Body of pancreas (tissue), 4 donors: ENCODE measurements at regions not wholly inside any gene's neighbourhood (a gene's known extent, or its start where the extent isn't known, plus 50 kb on each side); places are given as distances from the start of the nearest gene placed in this dataset.

Experiments used
- POLR2A ChIP-seq, 3 donors: fragments of 450-650 bp; IDR thresholded peaks; one replicate each; pipeline ENCODE4 v1.6.1; 2016; ENCODE audit warnings: antibody characterized with exemption in 3 of 3, mild to moderate bottlenecking in 2 of 3
- TF ChIP-seq, protein P1 (sequence below), 7 experiments: fragments of 450-650 bp in 4 of 7; fragments of 200-600 bp in 3 of 7; sonication (generic) in 3 of 7; IDR thresholded peaks; one replicate each; pipeline ENCODE4 v1.5.1; 2016 to 2019; ENCODE audit warnings: antibody characterized with exemption in 7 of 7

DNA sequence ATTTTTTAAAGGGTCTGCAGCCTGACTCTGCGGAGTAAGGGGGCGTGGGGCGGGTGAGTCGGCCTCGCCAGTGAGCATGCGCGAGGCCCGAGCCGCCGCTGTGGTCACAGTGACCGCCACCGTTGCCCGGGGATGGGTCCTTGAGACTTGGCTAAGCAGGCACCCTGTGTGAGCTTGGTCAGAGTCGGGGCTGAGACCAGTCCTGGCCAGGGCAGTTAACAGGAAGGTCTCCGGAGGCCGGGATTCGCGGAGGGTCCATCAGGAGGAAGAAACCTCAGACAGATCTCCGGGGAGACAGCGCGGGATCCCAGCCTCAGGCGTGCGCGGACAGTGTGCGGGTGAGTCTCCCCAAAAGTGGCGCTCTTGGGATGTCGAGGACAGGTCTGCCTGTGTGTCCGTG lies 1384.4 kb upstream of the PCDH10 start:
- TF ChIP-seq, protein P1, sequence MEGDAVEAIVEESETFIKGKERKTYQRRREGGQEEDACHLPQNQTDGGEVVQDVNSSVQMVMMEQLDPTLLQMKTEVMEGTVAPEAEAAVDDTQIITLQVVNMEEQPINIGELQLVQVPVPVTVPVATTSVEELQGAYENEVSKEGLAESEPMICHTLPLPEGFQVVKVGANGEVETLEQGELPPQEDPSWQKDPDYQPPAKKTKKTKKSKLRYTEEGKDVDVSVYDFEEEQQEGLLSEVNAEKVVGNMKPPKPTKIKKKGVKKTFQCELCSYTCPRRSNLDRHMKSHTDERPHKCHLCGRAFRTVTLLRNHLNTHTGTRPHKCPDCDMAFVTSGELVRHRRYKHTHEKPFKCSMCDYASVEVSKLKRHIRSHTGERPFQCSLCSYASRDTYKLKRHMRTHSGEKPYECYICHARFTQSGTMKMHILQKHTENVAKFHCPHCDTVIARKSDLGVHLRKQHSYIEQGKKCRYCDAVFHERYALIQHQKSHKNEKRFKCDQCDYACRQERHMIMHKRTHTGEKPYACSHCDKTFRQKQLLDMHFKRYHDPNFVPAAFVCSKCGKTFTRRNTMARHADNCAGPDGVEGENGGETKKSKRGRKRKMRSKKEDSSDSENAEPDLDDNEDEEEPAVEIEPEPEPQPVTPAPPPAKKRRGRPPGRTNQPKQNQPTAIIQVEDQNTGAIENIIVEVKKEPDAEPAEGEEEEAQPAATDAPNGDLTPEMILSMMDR (IDR thresholded peaks at IDR 0.05): no peak
- TF ChIP-seq POLR2A (IDR thresholded peaks at IDR 0.05): no peak
